ENCODE measurements at regions not wholly inside any gene's neighbourhood (a gene's known extent, or its start where the extent isn't known, plus 50 kb on each side); places are given as distances from the start of the nearest gene placed in this dataset.

DNA sequence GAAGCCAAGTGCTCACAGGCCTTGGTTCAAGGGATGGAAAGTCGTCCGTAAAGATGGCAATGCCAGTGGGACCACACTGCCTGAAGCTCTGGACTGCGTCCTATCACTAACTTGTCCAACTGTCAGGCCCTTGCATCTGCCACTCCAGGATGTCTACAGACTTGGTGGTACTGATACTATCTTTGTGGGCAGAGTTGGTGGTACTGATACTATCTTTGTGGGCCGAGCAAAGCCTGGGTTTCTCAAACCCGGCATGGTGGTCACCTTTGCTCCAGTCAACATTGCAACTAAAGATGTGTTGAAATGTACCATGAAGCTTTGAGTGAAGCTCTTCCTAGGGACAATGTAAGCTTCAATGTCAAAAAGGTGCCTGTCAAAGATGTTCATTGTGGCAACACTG, 128.4 kb upstream of the SEL1L start:
- TF ChIP-seq, protein P1, sequence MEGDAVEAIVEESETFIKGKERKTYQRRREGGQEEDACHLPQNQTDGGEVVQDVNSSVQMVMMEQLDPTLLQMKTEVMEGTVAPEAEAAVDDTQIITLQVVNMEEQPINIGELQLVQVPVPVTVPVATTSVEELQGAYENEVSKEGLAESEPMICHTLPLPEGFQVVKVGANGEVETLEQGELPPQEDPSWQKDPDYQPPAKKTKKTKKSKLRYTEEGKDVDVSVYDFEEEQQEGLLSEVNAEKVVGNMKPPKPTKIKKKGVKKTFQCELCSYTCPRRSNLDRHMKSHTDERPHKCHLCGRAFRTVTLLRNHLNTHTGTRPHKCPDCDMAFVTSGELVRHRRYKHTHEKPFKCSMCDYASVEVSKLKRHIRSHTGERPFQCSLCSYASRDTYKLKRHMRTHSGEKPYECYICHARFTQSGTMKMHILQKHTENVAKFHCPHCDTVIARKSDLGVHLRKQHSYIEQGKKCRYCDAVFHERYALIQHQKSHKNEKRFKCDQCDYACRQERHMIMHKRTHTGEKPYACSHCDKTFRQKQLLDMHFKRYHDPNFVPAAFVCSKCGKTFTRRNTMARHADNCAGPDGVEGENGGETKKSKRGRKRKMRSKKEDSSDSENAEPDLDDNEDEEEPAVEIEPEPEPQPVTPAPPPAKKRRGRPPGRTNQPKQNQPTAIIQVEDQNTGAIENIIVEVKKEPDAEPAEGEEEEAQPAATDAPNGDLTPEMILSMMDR (IDR thresholded peaks at IDR 0.05; ENCODE audit: insufficient read depth, low read length), result no peak
- TF ChIP-seq POLR2AphosphoS5 (IDR thresholded peaks at IDR 0.05; ENCODE audit: low read depth) (no peak), SPI1 (IDR thresholded peaks at IDR 0.05; ENCODE audit: borderline replicate concordance, low read depth) (no peak)
